OCI-LY1 (cell line): ENCODE measurements at regions not wholly inside any gene's neighbourhood (a gene's known extent, or its start where the extent isn't known, plus 50 kb on each side); places are given as distances from the start of the nearest gene placed in this dataset.

ENCODE experiments used
- H2AFZ ChIP-seq: fragments of 200-600 bp; sonication (generic), shearing (Covaris generic); 2 replicates; pipeline ENCODE4 v1.6.0; 2014; ENCODE audit warnings: antibody characterized with exemption, mild to moderate bottlenecking, low read length
- H3F3A ChIP-seq: fragments of 200-600 bp; sonication (generic), shearing (Covaris generic); 2 replicates; pipeline ENCODE4 v1.6.0; 2014; ENCODE audit warnings: mild to moderate bottlenecking, antibody characterized with exemption, low read length, moderate library complexity; ENCODE audit not compliant: insufficient read depth
- H3K27ac ChIP-seq: fragments of 200-600 bp; sonication (generic); 2 replicates; pipeline ENCODE4 v1.5.1; 2014; ENCODE audit warnings: low read length, mixed run types, mild to moderate bottlenecking, low read depth; ENCODE audit not compliant: poor library complexity, severe bottlenecking
- H3K27me3 ChIP-seq: fragments of 200-600 bp; sonication (generic); 2 replicates; pipeline ENCODE4 v1.6.0; 2014; ENCODE audit warnings: antibody characterized with exemption, mild to moderate bottlenecking, low read length, moderate library complexity; ENCODE audit not compliant: insufficient read depth
- H3K36me3 ChIP-seq: fragments of 200-600 bp; sonication (generic); 2 replicates; pipeline ENCODE4 v1.6.1; 2014; ENCODE audit warnings: mild to moderate bottlenecking, antibody characterized with exemption, low read length, moderate library complexity, mixed read lengths; ENCODE audit not compliant: insufficient read depth
- H3K4me1 ChIP-seq: fragments of 200-600 bp; sonication (generic); 2 replicates; pipeline ENCODE4 v1.5.1; 2014; ENCODE audit warnings: mild to moderate bottlenecking, low read length, moderate library complexity; ENCODE audit not compliant: insufficient read depth, severe bottlenecking
- H3K4me2 ChIP-seq: fragments of 200-600 bp; sonication (generic), shearing (Covaris generic); 2 replicates; pipeline ENCODE4 v1.6.1; 2014; ENCODE audit warnings: low read length
- H3K4me3 ChIP-seq: fragments of 200-600 bp; sonication (generic); 2 replicates; pipeline ENCODE4 v1.5.1; 2014; ENCODE audit warnings: low read length, low read depth, mild to moderate bottlenecking, mixed read lengths; ENCODE audit not compliant: poor library complexity, severe bottlenecking
- H3K79me2 ChIP-seq: fragments of 200-600 bp; shearing (Covaris generic); 2 replicates; pipeline ENCODE4 v1.6.1; 2016; ENCODE audit warnings: mixed run types, low read length, mixed read lengths; ENCODE audit not compliant: insufficient read depth
- H3K9ac ChIP-seq: fragments of 200-600 bp; sonication (generic), shearing (Covaris generic); 2 replicates; pipeline ENCODE4 v1.6.1; 2014; ENCODE audit warnings: mild to moderate bottlenecking, low read length, mixed read lengths
- H3K9me2 ChIP-seq: fragments of 200-600 bp; sonication (generic), shearing (Covaris generic); 2 replicates; pipeline ENCODE4 v1.6.1; 2014; ENCODE audit warnings: low read depth, mild to moderate bottlenecking, low read length, mixed read lengths
- H3K9me3 ChIP-seq: fragments of 200-600 bp; shearing (Covaris generic); 2 replicates; pipeline ENCODE4 v1.6.1; 2014; ENCODE audit warnings: low read length, mixed read lengths
- H4K20me1 ChIP-seq: fragments of 200-600 bp; sonication (generic), shearing (Covaris generic); 2 replicates; pipeline ENCODE4 v1.6.0; 2016; ENCODE audit warnings: mild to moderate bottlenecking, low read length; ENCODE audit not compliant: insufficient read depth
- CTCF ChIP-seq: fragments of 200-600 bp; sonication (generic), shearing (Covaris generic); IDR thresholded peaks from 2 replicates; pipeline ENCODE4 v1.5.1; 2017; ENCODE audit warnings: mild to moderate bottlenecking, antibody characterized with exemption, low read length, moderate library complexity, mixed read lengths
- EZH2 ChIP-seq: fragments of 200-600 bp; sonication (generic), shearing (Covaris generic); IDR thresholded peaks from 2 replicates; pipeline ENCODE4 v1.8.0; 2017; ENCODE audit warnings: borderline replicate concordance, mixed run types, mild to moderate bottlenecking, antibody characterized with exemption, low read length, moderate library complexity, mixed read lengths

DNA sequence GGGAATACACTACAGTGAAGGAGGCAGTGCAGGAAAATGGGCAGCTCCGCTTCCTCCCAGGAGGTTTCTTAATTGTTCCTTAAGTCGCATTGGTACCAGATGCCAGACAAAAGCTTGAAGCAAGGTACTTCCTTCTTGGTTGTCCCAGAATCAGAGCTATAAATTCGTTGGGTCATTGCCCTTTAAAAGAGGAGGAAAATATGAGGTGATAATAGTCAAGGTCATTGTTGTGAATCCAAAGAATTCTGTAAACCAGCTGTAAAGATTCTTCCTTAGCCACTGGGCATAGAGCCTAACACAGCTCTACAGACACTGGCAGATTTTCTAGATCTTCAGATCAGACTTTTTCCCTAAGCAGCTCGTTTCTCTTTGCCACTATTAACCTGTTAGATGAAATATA lies 444.1 kb upstream of the TLE4 start:
- no peak overlapping the region for H2AFZ ChIP-seq
- H3K27ac ChIP-seq: no peak overlapping the region

DNA sequence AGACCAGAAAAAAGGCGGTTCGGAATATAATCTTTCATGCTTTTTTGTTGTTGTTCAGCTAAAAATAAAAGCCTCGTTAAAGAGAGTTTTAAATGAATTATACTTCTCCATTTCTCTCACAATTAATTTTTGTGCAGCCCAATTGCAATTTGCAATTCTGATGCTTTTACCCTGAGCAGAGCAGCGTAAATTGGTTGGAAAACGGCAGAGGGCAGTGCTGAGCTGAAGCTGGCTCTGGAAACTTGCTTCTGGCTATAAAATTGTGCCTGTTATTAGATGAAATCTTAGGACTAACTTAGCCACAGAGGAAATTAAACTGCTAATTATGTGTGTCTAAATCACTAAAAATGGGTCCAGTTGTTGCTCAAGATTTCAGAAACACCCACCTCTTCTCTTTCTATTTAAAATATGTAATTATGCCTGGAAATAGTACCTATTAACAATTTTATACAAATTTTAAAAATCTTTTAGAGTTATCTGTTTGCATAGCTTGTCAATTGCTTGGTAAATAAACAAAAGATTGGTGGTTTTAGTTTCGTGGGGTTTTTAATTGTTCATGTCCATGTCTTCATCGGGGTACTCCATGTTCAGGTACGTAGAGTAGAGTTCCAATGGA lies 441.8 kb upstream of the TLE4 start:
- H3F3A ChIP-seq: no peaks in the 10 kb centered on the region
- H3K4me2 ChIP-seq: no peak overlapping the region
- peak; percentile 48 for TF ChIP-seq CTCF
- TF ChIP-seq EZH2: no peak
- H2AFZ ChIP-seq: no peak overlapping the region
- H3K4me3 ChIP-seq: no peak overlapping the region
- no peak overlapping the region for H3K9ac ChIP-seq
- H3K27ac ChIP-seq: no peak overlapping the region
- no peaks in the 10 kb centered on the region for H4K20me1 ChIP-seq
- H3K27me3 ChIP-seq: no peaks in the 10 kb centered on the region
- no peaks in the 10 kb centered on the region for H3K9me3 ChIP-seq
- H3K79me2 ChIP-seq: no peaks in the 10 kb centered on the region
- no peaks in the 10 kb centered on the region for H3K9me2 ChIP-seq
- H3K36me3 ChIP-seq: no peaks in the 10 kb centered on the region
- no peaks in the 10 kb centered on the region for H3K4me1 ChIP-seq

More for the DNA sequence above, 444.1 kb upstream of the TLE4 start:
- Histone ChIP-seq H3F3A (no peaks in the 10 kb centered on the region), H3K36me3 (no peaks in the 10 kb centered on the region), H3K4me2 (no peak overlapping the region), H4K20me1 (no peaks in the 10 kb centered on the region), H3K4me3 (no peak overlapping the region), H3K9me3 (no peaks in the 10 kb centered on the region), H3K9ac (no peak overlapping the region), H3K4me1 (no peaks in the 10 kb centered on the region), H3K27me3 (no peaks in the 10 kb centered on the region), H3K79me2 (no peaks in the 10 kb centered on the region), H3K9me2 (no peaks in the 10 kb centered on the region)
- TF ChIP-seq CTCF (no peak), EZH2 (no peak)

GRCh38 chr9:79131246-79131774 lies 440.5 kb upstream of the TLE4 start:
- Histone ChIP-seq H3K4me3 (no peak overlapping the region), H4K20me1 (no peaks in the 10 kb centered on the region), H3K79me2 (no peaks in the 10 kb centered on the region), H3F3A (no peaks in the 10 kb centered on the region), H2AFZ (no peak overlapping the region), H3K27me3 (no peaks in the 10 kb centered on the region), H3K9me3 (no peaks in the 10 kb centered on the region), H3K9me2 (no peaks in the 10 kb centered on the region), H3K36me3 (no peaks in the 10 kb centered on the region), H3K4me2 (no peak overlapping the region), H3K4me1 (no peaks in the 10 kb centered on the region), H3K27ac (no peak overlapping the region), H3K9ac (no peak overlapping the region)
- TF ChIP-seq CTCF (no peak), EZH2 (no peak)
